MCF 10A (cell line): ENCODE measurements at regions not wholly inside any gene's neighbourhood (a gene's known extent, or its start where the extent isn't known, plus 50 kb on each side); places are given as distances from the start of the nearest gene placed in this dataset.

ENCODE experiments used
- BruUV-seq: library from RNA; stranded (reverse); fragments of 400-500 nt; replicated peaks from 2 replicates; lab custom pipeline; 2021; lab: Mats Ljungman, UMichigan
- CTCF ChIA-PET: fragments of 300-600 bp; sonication (Branson Sonifier 250); formaldehyde crosslinking; extraction: SDS; loops from one replicate; lab custom pipeline; 2021; ENCODE audit warnings: antibody characterized with exemption, inconsistent platforms; lab: Yijun Ruan, JAX
- POLR2A ChIA-PET: fragments of 300-600, 350-650 bp; sonication (Branson Sonifier 250); formaldehyde crosslinking; extraction: SDS; loops from one replicate; lab custom pipeline; 2020; ENCODE audit warnings: antibody characterized with exemption, inconsistent platforms; lab: Yijun Ruan, JAX
- DNase-seq: peaks from one replicate; pipeline ENCODE4 v3.0.0-alpha.2; 2018; ENCODE audit not compliant: unreplicated experiment
- H3K27ac Mint-ChIP-seq: one replicate; pipeline ENCODE4 v1.8.0; 2022; ENCODE audit warnings: mild to moderate bottlenecking, low read depth, mixed read lengths; ENCODE audit not compliant: unreplicated experiment
- H3K27me3 Mint-ChIP-seq: one replicate; pipeline ENCODE4 v1.8.0; 2022; ENCODE audit warnings: mixed read lengths; ENCODE audit not compliant: insufficient read depth, unreplicated experiment
- H3K36me3 Mint-ChIP-seq: one replicate; pipeline ENCODE4 v1.8.0; 2022; ENCODE audit warnings: mild to moderate bottlenecking, moderate library complexity, mixed read lengths; ENCODE audit not compliant: insufficient read depth, unreplicated experiment
- H3K4me1 Mint-ChIP-seq: one replicate; pipeline ENCODE4 v1.8.0; 2022; ENCODE audit warnings: mixed read lengths; ENCODE audit not compliant: insufficient read depth, unreplicated experiment
- H3K4me3 Mint-ChIP-seq: one replicate; pipeline ENCODE4 v1.8.0; 2022; ENCODE audit warnings: mild to moderate bottlenecking, moderate library complexity, mixed read lengths; ENCODE audit not compliant: unreplicated experiment
- H3K9me3 Mint-ChIP-seq: one replicate; pipeline ENCODE4 v1.8.0; 2022; ENCODE audit warnings: mixed read lengths; ENCODE audit not compliant: unreplicated experiment
- CTCF ChIP-seq: fragments of 200-600 bp; IDR thresholded peaks from one replicate; pipeline ENCODE4 v1.8.0; 2022; ENCODE audit warnings: antibody characterized with exemption, mild to moderate bottlenecking; ENCODE audit not compliant: unreplicated experiment
- intact Hi-C: fragments of 100-400 bp; cut with micrococcal nuclease; formaldehyde crosslinking; loops from 2 replicates; pipeline ENCODE4 v1.14.1; 2022

GRCh38 chr12:67080637-67081036, 188.5 kb upstream of the CAND1 start:
- no peak for DNase-seq
- intact Hi-C loops, result no loop called here
- BruUV-seq, result no TSS peak
- TF ChIP-seq CTCF, result no peak
- peaks cover 45% of the 10 kb centered on the region for H3K27me3 Mint-ChIP-seq
- H3K27ac Mint-ChIP-seq, result no peak overlapping the region
- H3K4me3 Mint-ChIP-seq, result no peak overlapping the region
- no peaks in the 10 kb centered on the region for H3K9me3 Mint-ChIP-seq
- no peaks in the 10 kb centered on the region for H3K36me3 Mint-ChIP-seq
- POLR2A ChIA-PET, result no interaction called here
- CTCF ChIA-PET, result no interaction called here
- H3K4me1 Mint-ChIP-seq, result peaks cover 10% of the 10 kb centered on the region

GRCh38 chr12:67082221-67082620, 186.9 kb upstream of the CAND1 start:
- H3K4me3 Mint-ChIP-seq, result no peak overlapping the region
- no peak for TF ChIP-seq CTCF
- H3K4me1 Mint-ChIP-seq, result no peaks in the 10 kb centered on the region
- peaks cover 34% of the 10 kb centered on the region for H3K27me3 Mint-ChIP-seq
- no peaks in the 10 kb centered on the region for H3K9me3 Mint-ChIP-seq
- intact Hi-C loops, result no loop called here
- ChIA-PET POLR2A (no interaction called here), CTCF (interaction anchor here (0.9 to 1.1 kb wide), 2 partner anchors 9 to 56 kb away, joined by 3 to 4 read pairs; no protein-coding TSS in a partner anchor)
- no peak overlapping the region for H3K27ac Mint-ChIP-seq
- BruUV-seq, result no TSS peak
- H3K36me3 Mint-ChIP-seq, result no peaks in the 10 kb centered on the region
- peak; percentile 59 for DNase-seq

- no peak for TF ChIP-seq CTCF
- H3K4me3 Mint-ChIP-seq, result no peak overlapping the region
- BruUV-seq, result no TSS peak
- ChIA-PET CTCF (interaction anchor here (0.5 to 3.1 kb wide), 4 partner anchors 61 to 143 kb away, joined by 3 to 17 read pairs (median 4); no protein-coding TSS in a partner anchor), POLR2A (interaction anchor here (0.5 kb wide), 1 partner anchor 1139 kb away, joined by 3 read pairs; no protein-coding TSS in a partner anchor)
- no peaks in the 10 kb centered on the region for H3K9me3 Mint-ChIP-seq
- no peak overlapping the region for H3K27ac Mint-ChIP-seq
- H3K27me3 Mint-ChIP-seq, result peaks cover 16% of the 10 kb centered on the region
- peaks cover 1% of the 10 kb centered on the region for H3K4me1 Mint-ChIP-seq
- intact Hi-C loops, result no loop called here
- no peak for DNase-seq
- no peaks in the 10 kb centered on the region for H3K36me3 Mint-ChIP-seq
These were observed 183.5 kb upstream of the CAND1 start for GRCh38 chr12:67085699-67086098.

GRCh38 chr12:67086116-67086515, 183.0 kb upstream of the CAND1 start:
- Mint-ChIP-seq H3K9me3 (no peaks in the 10 kb centered on the region), H3K27me3 (peaks cover 12% of the 10 kb centered on the region), H3K36me3 (no peaks in the 10 kb centered on the region), H3K27ac (no peak overlapping the region), H3K4me1 (peaks cover 5% of the 10 kb centered on the region), H3K4me3 (no peak overlapping the region)
- no peak for TF ChIP-seq CTCF
- intact Hi-C loops, result no loop called here
- BruUV-seq, result no TSS peak
- ChIA-PET CTCF (interaction anchor here (0.6 to 3.1 kb wide), 3 partner anchors 61 to 135 kb away, joined by 3 to 17 read pairs (median 4); no protein-coding TSS in a partner anchor), POLR2A (interaction anchor here (0.5 kb wide), 1 partner anchor 1139 kb away, joined by 3 read pairs; no protein-coding TSS in a partner anchor)
- no peak for DNase-seq
